Cardiac septum (tissue), 1 donor: ENCODE measurements at regions not wholly inside any gene's neighbourhood (a gene's known extent, or its start where the extent isn't known, plus 50 kb on each side); places are given as distances from the start of the nearest gene placed in this dataset.

Experiments
- DNase-seq: peaks from one replicate; pipeline ENCODE4 v3.0.0-alpha.2; 2020; ENCODE audit warnings: low spot score
- intact Hi-C: fragments of 100-400 bp; cut with DNase I; formaldehyde crosslinking; loops from one replicate; pipeline ENCODE4 v1.14.0; 2022
- donor health status: DM: no; HTN: no; CAD: no.

DNA sequence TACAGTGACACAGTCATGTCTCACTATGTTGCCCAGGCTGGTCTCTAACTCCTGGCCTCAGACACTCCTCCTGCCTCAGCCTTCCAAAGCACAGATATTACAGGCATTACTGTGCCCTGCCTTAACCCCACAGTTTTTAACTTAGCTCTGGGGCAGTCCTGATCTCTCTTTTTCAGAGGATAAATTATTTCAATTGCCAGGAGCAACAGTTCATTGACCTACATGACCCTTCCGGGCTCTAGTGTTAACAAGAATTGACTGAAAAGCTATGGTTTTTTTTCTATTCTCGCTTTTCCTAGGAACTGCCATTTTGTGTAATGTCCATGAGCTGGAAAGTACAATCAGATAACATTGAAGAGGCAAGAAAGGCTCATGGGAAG, 92.8 kb downstream of the HNRNPLL start:
- intact Hi-C loops = loop anchor here (5.0 kb wide), 1 partner anchor 193 kb away; no protein-coding TSS in a partner anchor
- no peak for DNase-seq

DNA sequence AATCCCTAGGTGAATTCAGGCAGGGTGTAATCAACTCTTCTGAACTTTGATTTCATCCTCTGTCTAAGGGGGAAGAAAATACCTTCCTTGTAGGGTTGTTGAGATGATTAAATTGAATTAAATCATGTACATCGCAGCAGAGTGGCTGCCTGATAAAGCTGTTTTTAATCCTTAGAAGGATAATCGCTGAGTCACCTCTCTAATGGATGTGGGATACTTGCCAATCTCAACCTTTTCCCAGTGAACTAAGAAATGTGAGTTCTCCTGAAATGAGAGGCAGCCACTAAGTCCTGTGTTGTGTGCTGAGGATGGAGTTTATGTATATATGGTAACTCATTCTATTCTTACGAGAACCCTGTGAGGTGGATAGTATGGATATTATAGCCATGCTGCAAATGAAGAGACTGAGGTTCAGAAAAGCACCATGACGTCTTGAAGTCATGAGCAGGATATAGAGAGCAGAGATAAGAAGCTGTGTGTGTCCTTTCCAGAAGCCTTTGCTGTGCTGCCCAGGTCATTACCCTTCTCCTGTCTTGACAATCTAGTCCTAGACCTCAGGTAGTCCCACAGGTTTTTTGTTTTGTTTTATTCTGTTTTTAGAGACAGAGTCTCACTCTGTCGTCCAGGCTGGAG, 93.3 kb downstream of the HNRNPLL start:
- DNase-seq = no peak
- intact Hi-C loops = loop anchor here (5.0 kb wide), 1 partner anchor 192 kb away; no protein-coding TSS in a partner anchor

DNA sequence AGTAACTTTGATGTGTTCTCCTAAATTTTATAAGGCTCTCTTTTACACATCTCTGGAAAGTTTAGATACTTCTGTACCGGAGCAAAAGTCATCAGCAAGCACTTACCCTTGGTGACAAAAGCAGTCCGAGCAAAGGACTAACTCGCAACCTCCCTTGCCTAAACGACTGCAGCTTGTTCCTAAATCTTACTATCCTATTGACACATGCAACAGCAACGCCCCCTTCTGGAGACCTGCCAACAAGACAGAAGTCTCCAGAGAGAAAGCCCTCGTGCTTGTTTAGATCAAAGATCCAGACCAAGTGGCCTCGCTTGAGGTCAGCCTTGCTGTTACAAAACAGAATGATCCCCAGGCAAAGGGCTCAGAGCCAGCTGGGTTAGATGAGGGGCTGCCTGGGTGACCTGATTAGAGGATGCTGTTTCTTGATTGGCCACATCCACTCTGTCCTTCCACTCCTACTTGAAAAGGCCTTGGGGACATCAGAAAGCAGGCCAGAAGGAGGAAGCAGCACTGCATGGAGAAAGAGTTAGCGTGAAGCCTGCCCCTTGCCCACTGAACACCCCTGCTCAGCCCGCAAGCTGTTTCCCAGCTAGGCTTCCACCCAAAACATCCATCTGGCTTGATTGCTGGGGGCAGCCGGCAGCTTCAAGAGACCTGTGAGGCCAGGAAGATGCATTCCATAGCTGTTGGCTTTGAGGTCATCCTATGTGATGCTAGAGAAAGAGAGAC, 94.3 kb downstream of the HNRNPLL start:
- intact Hi-C loops = loop anchor here (5.0 kb wide), 1 partner anchor 191 kb away; no protein-coding TSS in a partner anchor
- DNase-seq = peak; percentile 82

DNA sequence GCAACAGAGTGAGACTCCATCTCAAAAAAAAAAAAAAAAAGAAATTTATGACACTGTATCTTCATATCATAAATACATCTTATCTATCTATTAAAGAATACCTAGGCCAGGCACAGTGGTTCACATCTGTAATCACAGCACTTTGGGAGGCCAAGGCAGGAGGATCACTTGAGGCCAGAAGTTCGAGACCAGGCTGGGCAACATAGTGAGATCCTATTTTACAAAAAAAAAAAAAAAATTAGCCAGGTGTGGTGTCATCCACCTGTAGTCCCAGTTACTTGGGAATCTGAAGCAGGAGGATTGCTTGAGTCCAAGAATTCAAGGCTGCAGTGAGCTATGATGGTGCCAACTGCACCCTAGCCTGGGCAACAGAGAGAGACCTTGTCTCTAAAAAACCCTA, 95.0 kb downstream of the HNRNPLL start:
- intact Hi-C loops = loop anchor here (5.0 kb wide), 1 partner anchor 190 kb away; no protein-coding TSS in a partner anchor
- DNase-seq = no peak

DNA sequence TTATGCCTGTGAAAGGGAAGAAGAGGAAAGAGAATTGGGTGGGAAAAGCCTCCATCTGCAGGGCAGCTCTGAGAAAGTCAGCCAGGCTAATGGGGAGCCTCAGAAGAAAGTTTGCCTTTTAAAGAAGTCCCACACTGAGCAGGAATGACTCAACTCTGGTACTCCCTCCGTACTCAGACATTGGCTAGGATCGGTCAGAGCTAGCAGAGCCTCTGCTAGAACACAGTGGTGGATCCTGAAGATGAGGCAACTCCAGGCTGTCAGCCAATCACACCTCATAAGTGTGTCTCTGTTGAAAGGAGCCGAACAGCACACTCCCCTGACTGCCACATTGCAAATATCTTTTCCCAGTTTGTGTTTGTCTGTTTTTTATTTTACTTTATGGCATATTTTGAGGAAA, 96.9 kb downstream of the HNRNPLL start:
- intact Hi-C loops = loop anchor here (5.0 kb wide), 1 partner anchor 188 kb away; no protein-coding TSS in a partner anchor
- peak; percentile 68 for DNase-seq

DNA sequence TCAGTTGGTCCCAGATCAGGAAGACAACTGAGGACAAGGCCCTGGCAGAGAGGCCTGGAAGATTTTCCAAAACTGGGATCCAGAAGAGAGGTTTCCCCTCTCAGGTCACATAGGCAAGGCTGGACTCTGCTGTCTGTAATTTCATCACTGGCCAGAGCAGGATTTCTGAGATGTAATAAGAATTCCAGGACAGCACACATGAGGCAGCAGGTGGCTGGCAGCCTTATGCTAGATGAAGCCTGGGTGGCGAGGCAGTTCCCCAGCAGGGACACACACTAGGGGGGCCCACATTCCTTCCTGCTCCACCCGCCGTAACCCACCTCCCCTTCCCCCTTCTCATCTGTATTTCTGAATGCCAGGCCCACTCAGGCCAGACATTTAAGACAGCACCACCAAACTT, 98.6 kb downstream of the HNRNPLL start:
- DNase-seq = no peak
- intact Hi-C loops = no loop called here

DNA sequence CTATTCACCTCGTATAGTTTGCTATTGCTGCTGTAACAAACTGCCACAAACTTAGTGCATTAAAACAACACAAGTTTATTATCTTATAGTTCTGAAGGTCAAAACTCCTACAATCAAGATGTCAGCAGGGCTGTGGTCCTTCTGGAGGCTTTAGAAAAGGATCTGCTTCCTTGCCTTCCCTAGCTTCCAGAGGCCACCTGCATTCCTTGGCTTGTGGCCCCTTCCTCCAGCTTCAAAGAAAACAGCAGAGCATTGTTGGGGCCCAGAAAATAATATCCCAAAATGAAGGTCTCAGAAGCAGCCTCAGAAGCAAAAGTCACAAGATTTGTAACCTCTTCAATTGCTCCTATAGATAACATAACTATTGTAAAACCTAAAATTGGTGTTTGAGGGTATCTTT, 100.6 kb downstream of the HNRNPLL start:
- DNase-seq = no peak
- intact Hi-C loops = no loop called here

DNA sequence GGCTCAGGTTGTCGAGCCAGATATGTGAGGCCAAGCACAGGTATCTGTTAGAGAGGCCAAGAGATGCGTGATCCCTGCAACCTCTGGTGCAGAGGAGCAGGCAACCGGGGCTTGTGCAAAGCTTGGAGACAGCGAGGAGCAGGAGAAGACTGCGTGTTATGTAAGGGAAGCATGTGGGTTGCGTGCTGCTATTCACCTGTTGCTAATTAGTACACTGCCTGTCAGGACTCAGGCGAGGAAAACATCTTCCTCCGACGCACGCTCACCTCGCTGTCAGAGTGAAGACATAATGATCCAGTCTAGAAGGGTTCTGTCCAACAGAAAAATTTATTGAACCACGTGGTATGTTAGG, 102.5 kb downstream of the HNRNPLL start:
- no peak for DNase-seq
- intact Hi-C loops = no loop called here

DNA sequence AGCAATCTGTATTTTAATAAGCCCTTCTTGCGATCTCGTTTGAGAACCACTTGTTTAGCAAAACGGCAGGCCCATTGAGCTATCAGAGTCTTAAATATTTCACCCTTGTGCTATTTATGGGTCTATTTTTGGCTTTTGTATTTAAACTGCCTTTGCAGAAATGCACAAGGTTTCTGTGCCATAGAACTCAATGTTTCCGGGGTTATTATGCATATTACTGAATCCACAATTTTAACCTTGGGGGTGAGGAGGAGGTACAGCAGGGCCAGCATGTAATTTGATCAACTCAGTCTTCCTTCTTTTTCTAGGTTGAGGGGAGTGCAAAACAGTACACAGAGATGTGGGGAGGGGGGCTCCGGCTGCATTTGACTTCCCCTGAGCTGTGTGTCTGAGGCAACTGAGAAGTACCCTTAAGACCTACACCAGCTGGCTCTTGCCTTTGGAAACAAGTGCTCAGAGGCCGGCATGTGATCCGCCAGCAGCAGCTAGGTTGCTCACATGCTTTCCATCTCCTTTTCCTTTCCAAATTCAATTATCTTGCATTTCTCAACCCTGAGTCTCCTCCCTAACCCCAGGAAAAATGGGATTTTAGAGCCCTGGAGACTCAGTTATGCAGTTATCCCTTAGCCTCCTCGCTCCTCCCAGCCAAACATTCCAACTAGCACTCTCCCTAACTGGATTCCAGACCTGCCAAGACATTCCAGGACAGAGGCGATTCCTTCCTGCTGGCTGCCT, 103.0 kb downstream of the HNRNPLL start:
- DNase-seq = no peak
- intact Hi-C loops = no loop called here

DNA sequence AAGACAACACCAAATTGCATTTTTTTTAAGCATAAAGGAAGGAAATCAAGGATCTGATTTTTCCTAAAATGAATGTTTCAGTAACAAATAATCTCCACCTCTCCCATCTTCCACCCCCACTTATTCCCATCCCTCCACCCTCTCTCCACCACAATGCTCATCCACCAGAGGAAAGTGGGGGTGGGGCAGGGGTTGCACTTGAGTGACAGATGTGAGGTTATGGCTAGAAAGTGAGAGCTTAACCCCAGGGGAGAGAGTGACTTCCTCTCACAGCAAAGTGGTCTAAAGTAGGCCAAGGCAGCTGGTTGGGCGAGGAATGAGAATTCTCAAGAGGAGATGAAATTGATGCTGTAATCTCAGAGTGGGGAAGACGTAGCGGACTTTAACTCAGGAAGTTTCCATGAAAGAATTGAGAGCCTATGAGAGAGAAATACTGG, 104.7 kb downstream of the HNRNPLL start:
- no peak for DNase-seq
- intact Hi-C loops = no loop called here

DNA sequence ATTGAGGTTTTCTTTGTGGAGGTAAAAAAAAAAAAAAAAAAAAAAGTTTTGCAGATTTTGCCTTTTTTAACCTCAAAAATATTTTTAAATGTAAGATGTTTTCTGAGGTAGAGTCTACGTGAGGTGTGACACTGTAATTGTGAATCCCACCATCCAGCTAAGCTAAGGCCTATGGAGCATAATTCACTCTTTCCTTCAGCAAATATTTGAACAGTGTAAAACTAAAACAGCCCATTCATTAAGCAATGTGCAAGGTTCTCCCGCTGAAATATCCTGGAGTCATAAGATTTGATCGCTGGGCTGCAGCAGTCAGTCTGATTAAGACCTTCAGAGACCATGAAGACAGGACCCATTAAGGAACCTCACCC, 105.1 kb downstream of the HNRNPLL start:
- DNase-seq = no peak
- intact Hi-C loops = no loop called here

DNA sequence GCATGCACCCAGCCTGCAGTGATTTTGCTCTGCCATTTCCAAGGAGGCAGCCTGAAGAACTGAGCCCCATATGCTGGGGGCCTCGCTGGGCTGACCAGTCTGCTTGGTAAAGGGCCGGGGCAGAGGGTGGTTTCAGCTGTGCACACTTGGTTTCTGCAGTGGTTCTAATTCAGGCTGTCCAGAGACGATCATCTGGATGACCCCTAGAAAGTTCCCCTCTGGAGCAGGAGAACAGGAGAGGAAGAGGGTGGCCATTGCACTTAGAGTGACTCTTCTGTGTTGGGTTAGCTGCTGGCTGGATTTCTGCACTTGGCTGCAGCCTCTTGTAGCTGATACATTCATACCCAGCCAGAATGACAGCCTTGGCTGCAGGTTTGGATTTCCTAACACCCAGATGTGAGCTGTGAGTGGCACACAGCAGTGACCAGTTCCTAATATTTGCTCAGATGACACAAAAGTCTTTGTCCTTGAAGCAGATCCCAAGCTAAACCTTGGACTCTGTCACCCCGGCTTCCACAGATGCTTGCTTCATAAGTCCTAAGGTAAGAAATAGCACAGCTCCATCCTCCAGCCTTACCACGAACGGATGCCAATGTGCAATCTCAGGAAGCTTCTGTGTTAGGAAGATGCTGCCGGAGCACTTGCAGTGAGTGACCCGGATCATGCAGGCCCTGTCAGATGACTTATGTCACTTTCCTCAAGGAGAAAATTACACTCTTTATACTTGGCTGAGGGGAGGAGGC, 105.6 kb downstream of the HNRNPLL start:
- DNase-seq = no peak
- intact Hi-C loops = no loop called here

DNA sequence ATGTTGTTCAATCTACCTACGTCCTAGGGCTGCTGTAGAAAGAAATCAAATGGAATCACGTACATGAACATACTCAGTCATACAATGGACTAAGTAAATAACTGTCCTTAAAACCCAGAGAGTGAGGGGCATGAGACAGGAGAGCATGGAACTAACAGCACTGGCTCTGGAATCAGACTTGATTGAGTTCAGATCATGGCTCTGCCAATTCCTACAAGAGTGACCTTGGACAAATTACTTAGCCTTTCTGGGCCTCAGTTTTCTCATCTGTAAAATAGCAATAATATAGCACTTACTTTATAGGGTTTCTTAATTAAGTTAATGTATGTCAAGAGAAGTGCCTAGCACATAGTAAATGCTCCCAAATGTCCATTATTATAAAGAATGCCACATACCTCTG, 106.8 kb downstream of the HNRNPLL start:
- intact Hi-C loops = no loop called here
- no peak for DNase-seq

DNA sequence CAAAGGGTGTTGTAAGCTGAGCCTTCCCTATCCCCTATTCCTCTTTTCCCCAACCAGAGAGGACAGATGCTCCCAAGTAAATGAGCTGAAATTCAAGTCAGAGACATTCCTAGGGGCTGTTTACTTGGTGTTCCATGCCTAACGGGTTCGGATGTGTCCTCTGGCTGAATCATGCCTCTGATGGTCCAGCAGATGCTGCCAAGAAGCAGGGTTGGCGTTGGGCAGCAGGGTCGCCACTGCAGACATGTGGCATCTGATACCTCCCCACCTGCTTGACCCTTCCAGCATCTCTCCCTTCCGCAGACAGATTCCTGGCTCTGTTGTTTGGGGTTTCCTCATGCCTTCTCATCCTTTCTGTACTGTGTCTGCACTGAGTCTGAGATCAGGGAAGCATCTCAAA, 108.3 kb downstream of the HNRNPLL start:
- DNase-seq = no peak
- intact Hi-C loops = no loop called here

DNA sequence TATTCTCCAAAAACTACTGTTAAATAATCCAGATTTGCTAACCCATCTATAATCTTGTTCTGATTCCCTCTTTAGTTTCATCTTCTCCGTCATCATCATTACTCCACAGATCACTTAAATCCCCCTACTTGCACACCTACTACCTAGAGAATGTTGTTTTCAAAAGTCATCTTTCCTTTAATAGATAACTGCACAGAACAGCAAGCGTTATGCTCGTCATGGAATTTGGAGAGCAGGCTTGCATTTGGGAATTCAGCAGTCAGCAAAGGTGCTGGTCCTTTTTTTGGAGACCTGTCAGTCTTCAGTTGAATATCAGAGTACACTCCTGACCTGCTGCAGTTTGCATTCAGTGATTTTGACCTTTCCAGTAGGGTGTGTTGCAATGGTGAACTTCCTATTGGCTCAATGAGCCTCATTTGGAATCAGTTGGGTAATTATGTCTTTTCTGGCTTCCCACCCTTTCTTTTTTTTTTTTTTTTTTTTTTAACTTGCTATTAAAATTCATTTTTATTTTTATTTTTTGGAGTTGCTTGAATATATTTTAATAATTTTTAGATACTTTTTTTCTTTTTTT, 110.6 kb downstream of the HNRNPLL start:
- intact Hi-C loops = no loop called here
- DNase-seq = no peak

DNA sequence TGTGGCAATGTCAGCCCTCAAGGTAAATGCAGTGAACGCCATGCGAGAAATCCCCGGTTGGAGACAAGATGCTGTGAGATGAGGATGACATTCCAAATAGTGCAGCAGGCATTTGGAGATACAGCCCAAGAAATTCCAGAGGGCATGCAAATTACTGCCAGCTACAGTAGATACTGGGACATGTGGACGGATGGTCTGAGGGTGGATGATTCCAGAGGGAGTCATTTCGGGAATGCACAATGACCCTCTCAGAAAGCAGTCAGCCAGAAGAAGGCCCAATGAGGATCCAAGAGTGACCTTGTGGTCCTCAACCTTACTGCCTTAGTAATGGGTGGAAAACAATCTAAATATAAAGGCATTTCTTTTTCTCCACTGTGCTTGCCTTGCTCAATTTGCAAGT, 111.3 kb downstream of the HNRNPLL start:
- intact Hi-C loops = no loop called here
- no peak for DNase-seq

DNA sequence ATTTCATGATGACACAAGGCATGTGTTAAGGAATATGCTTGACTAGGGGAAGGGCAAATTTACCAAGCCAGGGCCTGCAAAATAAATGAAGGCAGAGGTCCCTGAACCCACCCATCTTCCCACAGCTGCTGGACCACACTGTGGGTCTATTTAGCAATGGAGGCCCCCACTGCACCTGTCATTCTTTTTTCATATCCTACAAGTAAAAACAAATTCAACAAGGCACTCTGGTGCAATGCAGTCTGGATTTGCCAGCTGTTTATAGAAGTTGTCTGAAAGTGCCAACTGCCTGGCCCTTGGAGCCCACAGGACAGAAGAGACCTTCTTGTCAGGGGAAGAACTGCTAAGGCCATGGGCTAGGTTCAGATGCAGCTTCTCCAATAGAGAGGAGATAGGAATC, 112.8 kb upstream of the ATL2 start:
- DNase-seq = no peak
- intact Hi-C loops = no loop called here

DNA sequence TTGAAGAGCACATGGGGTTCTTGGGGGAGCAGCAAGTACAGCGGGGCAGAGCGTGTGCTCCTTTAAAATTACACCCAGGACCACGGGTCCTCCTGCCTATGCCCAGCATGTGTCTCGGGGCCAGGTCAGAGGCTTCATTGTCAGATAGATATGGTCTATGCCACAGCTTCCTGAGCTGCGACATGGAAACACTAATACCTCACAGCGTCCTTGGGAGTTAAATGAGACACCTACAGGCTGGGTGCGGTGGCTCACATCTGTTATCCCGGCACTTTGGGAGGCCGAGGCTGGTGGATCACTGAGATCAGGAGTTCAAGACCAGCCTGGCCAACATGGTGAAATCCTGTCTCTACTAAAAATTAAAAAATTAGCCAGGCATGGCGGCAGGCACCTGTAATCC, 110.8 kb upstream of the ATL2 start:
- intact Hi-C loops = no loop called here
- DNase-seq = no peak

DNA sequence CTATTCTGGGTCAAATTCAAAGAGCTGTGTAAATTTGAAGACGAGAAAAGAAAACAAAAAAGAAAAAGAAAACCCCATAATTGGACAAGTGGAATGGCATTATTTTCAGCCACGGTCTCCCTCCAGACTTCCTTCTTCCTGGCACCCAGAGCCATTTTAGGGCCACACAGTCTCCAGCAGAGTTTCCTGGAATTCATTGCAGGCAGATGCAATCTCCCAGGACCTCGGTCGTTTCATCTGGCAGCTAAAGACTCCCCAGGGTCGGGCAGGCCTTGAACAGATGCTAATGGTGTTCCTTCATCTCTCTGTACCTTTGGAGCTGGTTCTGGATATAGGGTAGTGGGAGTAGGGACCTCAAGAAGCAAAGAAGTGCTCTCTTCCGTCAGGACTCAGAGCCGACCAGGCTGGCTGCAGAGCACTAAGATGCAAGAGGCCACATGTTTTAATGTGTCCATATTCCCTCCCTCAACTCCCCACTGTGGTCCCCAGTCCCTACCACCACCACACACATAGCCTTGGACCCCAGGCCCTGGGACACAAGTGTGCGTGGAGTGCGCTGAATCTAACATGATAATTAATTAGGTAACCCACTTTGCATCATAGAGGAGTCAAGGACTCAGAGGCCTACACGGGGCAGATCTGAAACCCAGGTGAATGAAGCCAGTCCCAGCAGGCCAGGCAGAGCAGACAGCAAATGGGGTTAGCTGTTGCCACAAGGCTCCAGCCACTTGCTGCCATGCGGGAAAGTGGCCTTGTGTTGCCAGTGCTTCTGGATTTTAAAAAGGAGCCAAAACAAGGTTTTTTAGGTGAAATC, 109.3 kb upstream of the ATL2 start:
- DNase-seq = no peak
- intact Hi-C loops = no loop called here
